Endothelial cell (in vitro differentiated cells): ENCODE measurements at regions not wholly inside any gene's neighbourhood (a gene's known extent, or its start where the extent isn't known, plus 50 kb on each side); places are given as distances from the start of the nearest gene placed in this dataset.

Experiments
- DNase-seq: peaks from one replicate; pipeline ENCODE4 v3.0.0; 2021; ENCODE audit warnings: low spot score
- H3K27ac Mint-ChIP-seq: one replicate; pipeline ENCODE4 v1.8.0; 2021; ENCODE audit warnings: mixed read lengths, inconsistent platforms; ENCODE audit not compliant: unreplicated experiment
- H3K27me3 Mint-ChIP-seq: one replicate; pipeline ENCODE4 v1.8.0; 2021; ENCODE audit warnings: mild to moderate bottlenecking, moderate library complexity, mixed read lengths, inconsistent platforms; ENCODE audit not compliant: unreplicated experiment
- H3K36me3 Mint-ChIP-seq: one replicate; pipeline ENCODE4 v1.8.0; 2021; ENCODE audit warnings: mild to moderate bottlenecking, low read depth, mixed read lengths, inconsistent platforms; ENCODE audit not compliant: unreplicated experiment
- H3K4me1 Mint-ChIP-seq: one replicate; pipeline ENCODE4 v1.8.0; 2021; ENCODE audit warnings: mild to moderate bottlenecking, mixed read lengths, inconsistent platforms; ENCODE audit not compliant: unreplicated experiment
- H3K4me3 Mint-ChIP-seq: one replicate; pipeline ENCODE4 v1.8.0; 2021; ENCODE audit warnings: mild to moderate bottlenecking, mixed read lengths, inconsistent platforms; ENCODE audit not compliant: unreplicated experiment
- H3K9me3 Mint-ChIP-seq: one replicate; pipeline ENCODE4 v1.8.0; 2021; ENCODE audit warnings: mixed read lengths, inconsistent platforms; ENCODE audit not compliant: unreplicated experiment
- CTCF ChIP-seq: fragments of 200-600 bp; sonication (generic); IDR thresholded peaks from one replicate; pipeline ENCODE4 v1.5.0; 2021; ENCODE audit warnings: antibody characterized with exemption; ENCODE audit not compliant: unreplicated experiment

GRCh38 chr5:124330595-124331220 is 415.7 kb downstream of the ZNF608 start:
- no peak overlapping the region for H3K4me3 Mint-ChIP-seq
- no peak for TF ChIP-seq CTCF
- peaks cover 1% of the 10 kb centered on the region for H3K27me3 Mint-ChIP-seq
- H3K27ac Mint-ChIP-seq, result no peak overlapping the region
- no peaks in the 10 kb centered on the region for H3K36me3 Mint-ChIP-seq
- H3K9me3 Mint-ChIP-seq, result no peaks in the 10 kb centered on the region
- no peaks in the 10 kb centered on the region for H3K4me1 Mint-ChIP-seq
- no peak for DNase-seq

GRCh38 chr5:124328201-124328600 is 418.2 kb downstream of the ZNF608 start:
- Mint-ChIP-seq H3K4me3 (no peak overlapping the region), H3K9me3 (no peaks in the 10 kb centered on the region), H3K27ac (no peak overlapping the region), H3K4me1 (no peaks in the 10 kb centered on the region), H3K27me3 (peaks cover 1% of the 10 kb centered on the region), H3K36me3 (no peaks in the 10 kb centered on the region)
- no peak for DNase-seq
- no peak for TF ChIP-seq CTCF

- Mint-ChIP-seq H3K4me1 (no peaks in the 10 kb centered on the region), H3K9me3 (no peaks in the 10 kb centered on the region), H3K27me3 (no peaks in the 10 kb centered on the region), H3K36me3 (no peaks in the 10 kb centered on the region), H3K4me3 (no peak overlapping the region), H3K27ac (no peak overlapping the region)
- no peak for TF ChIP-seq CTCF
- DNase-seq, result no peak
These were observed 427.8 kb downstream of the ZNF608 start for GRCh38 chr5:124318661-124319060.

GRCh38 chr5:124317451-124317850 is 429.0 kb downstream of the ZNF608 start:
- no peak overlapping the region for H3K4me3 Mint-ChIP-seq
- no peak overlapping the region for H3K27ac Mint-ChIP-seq
- TF ChIP-seq CTCF, result no peak
- no peaks in the 10 kb centered on the region for H3K27me3 Mint-ChIP-seq
- H3K9me3 Mint-ChIP-seq, result no peaks in the 10 kb centered on the region
- no peaks in the 10 kb centered on the region for H3K4me1 Mint-ChIP-seq
- H3K36me3 Mint-ChIP-seq, result no peaks in the 10 kb centered on the region
- no peak for DNase-seq

GRCh38 chr5:124315741-124316415 is 430.6 kb downstream of the ZNF608 start:
- Mint-ChIP-seq H3K27me3 (no peaks in the 10 kb centered on the region), H3K9me3 (no peaks in the 10 kb centered on the region), H3K27ac (no peak overlapping the region), H3K4me1 (peaks cover 9% of the 10 kb centered on the region), H3K36me3 (no peaks in the 10 kb centered on the region), H3K4me3 (no peak overlapping the region)
- TF ChIP-seq CTCF, result no peak
- DNase-seq, result no peak
